Gastrocnemius medialis (tissue), 4 donors: ENCODE measurements at regions not wholly inside any gene's neighbourhood (a gene's known extent, or its start where the extent isn't known, plus 50 kb on each side); places are given as distances from the start of the nearest gene placed in this dataset.

Experiments used
- POLR2A ChIP-seq, 2 donors: fragments of 450-650 bp; IDR thresholded peaks; one replicate each; pipeline ENCODE4 v1.6.1; 2017; ENCODE audit warnings: antibody characterized with exemption in 2 of 2, mild to moderate bottlenecking in 2 of 2, moderate library complexity in 2 of 2
- TF ChIP-seq, protein P1 (sequence below), 5 experiments: fragments of 450-650 bp in 3 of 5; fragments of 200-600 bp in 2 of 5; sonication (generic) in 2 of 5; IDR thresholded peaks in 4 of 5; conservative IDR thresholded peaks in 1 of 5; 1 replicate in 4 of 5; 2 replicates in 1 of 5; pipeline ENCODE4 v1.5.1; 2016 to 2019; ENCODE audit warnings: antibody characterized with exemption in 5 of 5, mild to moderate bottlenecking in 3 of 5, moderate library complexity in 3 of 5

DNA sequence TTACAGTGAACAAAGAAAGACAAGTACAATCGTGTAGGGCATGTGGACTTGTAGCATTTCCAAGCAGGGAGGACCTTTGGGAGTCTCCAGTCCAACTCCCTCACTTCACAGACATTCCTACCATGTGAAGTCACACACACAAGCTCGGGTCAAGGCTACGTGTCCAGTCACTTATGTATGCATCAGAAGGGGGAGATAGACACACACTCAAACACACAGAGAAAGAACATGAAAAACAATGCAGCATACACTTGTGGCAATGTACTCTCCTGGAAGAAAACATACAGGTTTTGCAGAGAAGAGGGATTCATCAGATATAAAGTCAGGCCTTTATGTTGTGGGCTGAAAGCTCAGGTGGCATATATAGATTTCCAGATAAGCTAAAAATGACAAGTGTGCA is 136.1 kb upstream of the MID1 start:
- TF ChIP-seq, protein P1, sequence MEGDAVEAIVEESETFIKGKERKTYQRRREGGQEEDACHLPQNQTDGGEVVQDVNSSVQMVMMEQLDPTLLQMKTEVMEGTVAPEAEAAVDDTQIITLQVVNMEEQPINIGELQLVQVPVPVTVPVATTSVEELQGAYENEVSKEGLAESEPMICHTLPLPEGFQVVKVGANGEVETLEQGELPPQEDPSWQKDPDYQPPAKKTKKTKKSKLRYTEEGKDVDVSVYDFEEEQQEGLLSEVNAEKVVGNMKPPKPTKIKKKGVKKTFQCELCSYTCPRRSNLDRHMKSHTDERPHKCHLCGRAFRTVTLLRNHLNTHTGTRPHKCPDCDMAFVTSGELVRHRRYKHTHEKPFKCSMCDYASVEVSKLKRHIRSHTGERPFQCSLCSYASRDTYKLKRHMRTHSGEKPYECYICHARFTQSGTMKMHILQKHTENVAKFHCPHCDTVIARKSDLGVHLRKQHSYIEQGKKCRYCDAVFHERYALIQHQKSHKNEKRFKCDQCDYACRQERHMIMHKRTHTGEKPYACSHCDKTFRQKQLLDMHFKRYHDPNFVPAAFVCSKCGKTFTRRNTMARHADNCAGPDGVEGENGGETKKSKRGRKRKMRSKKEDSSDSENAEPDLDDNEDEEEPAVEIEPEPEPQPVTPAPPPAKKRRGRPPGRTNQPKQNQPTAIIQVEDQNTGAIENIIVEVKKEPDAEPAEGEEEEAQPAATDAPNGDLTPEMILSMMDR (IDR thresholded peaks at IDR 0.05 in 4 of 5, conservative IDR thresholded peaks at IDR 0.05 in 1 of 5) = no peak
- TF ChIP-seq POLR2A (IDR thresholded peaks at IDR 0.05) = no peak
